ENCODE measurements at regions not wholly inside any gene's neighbourhood (a gene's known extent, or its start where the extent isn't known, plus 50 kb on each side); places are given as distances from the start of the nearest gene placed in this dataset.

GRCh38 chr4:163941221-163941905 is 446.9 kb downstream of the TMA16 start:
- no peak overlapping the region for H4K8ac ChIP-seq (ENCODE audit: extremely low read depth, insufficient read depth, low read length)
- H3K23ac ChIP-seq (ENCODE audit: insufficient read length): no peak overlapping the region
- no peak for FAIRE-seq

More at GRCh38 chr4:163941221-163941905, 446.9 kb downstream of the TMA16 start:
- H2AFZ ChIP-seq (ENCODE audit: low read length): 0 out of 2 replicates have a peak overlapping the region, but pooled peaks have one; percentile 20
- no peaks in the 10 kb centered on the region for H4K20me1 ChIP-seq (replicated peaks in 1 of 2; ENCODE audit: control insufficient read depth in 1 of 2, insufficient read depth in 2 of 2, low read length in 2 of 2)
- no peak overlapping the region for H2AK5ac ChIP-seq (ENCODE audit: low read depth, low read length)
- no peaks in the 10 kb centered on the region; a peak in 1 of 4 replicates for H3K79me2 ChIP-seq (ENCODE audit: control insufficient read depth in 1 of 2, insufficient read depth in 2 of 2, low read length in 2 of 2)
- 89% methylated on average over 7 of the region's 7 CpGs; no CpG with 5 or more reads in 1 of the 2 experiments for WGBS, 2 experiments (ENCODE audit: extremely low coverage in 1 of 2, insufficient coverage in 1 of 2, insufficient read length in 1 of 2, insufficient replicate concordance in 2 of 2, low coverage in 1 of 2, low lambda C conversion rate in 2 of 2, missing lambda C conversion rate in 1 of 2)
- H3K27me3 ChIP-seq (replicated peaks in 1 of 4; ENCODE audit: control insufficient read depth in 3 of 4, extremely low read depth in 1 of 4, insufficient read depth in 3 of 4, low read length in 3 of 4): no peaks in the 10 kb centered on the region
- no peak for TF ChIP-seq BACH1 (IDR thresholded peaks at IDR 0.05; ENCODE audit: low read length)
- TF ChIP-seq MAX (IDR thresholded peaks at IDR 0.05): no peak
- no peak for TF ChIP-seq RBBP5 (IDR thresholded peaks at IDR 0.05; ENCODE audit: borderline replicate concordance, low read depth, low read length)
- TF ChIP-seq CREB1 (IDR thresholded peaks at IDR 0.05): no peak
- TF ChIP-seq CHD1 (IDR thresholded peaks at IDR 0.05; ENCODE audit: low read depth, low read length): no peak
- no peak for TF ChIP-seq TAF1 (IDR thresholded peaks at IDR 0.05; ENCODE audit: low read depth, low read length)
- no peak for TF ChIP-seq EGR1 (IDR thresholded peaks at IDR 0.05; ENCODE audit: borderline replicate concordance, low read depth, low read length)
- TF ChIP-seq SUZ12 (IDR thresholded peaks at IDR 0.05; ENCODE audit: low read length): no peak
- no peak for TF ChIP-seq POLR2A (IDR thresholded peaks at IDR 0.05; ENCODE audit: control extremely low read depth in 1 of 2, low read depth in 2 of 2, low read length in 2 of 2)
- H2BK20ac ChIP-seq (ENCODE audit: low read length): no peak overlapping the region
- no peak overlapping the region for H3K4ac ChIP-seq (replicated peaks; ENCODE audit: insufficient read length, low read depth, low read length)
- no peak overlapping the region for H2BK5ac ChIP-seq (ENCODE audit: low read depth, low read length)
- H3K23me2 ChIP-seq (ENCODE audit: low read depth, low read length): no peaks in the 10 kb centered on the region
- H3K4me3 ChIP-seq (ENCODE audit: extremely low read depth in 1 of 4, insufficient read depth in 2 of 4, low read depth in 3 of 4, low read length in 4 of 4): no peak overlapping the region
- CTCF ChIA-PET (ENCODE audit: partially characterized antibody): no interaction called here
- no peak overlapping the region for H2BK12ac ChIP-seq (ENCODE audit: low read depth, low read length)
- no peak overlapping the region for H3K18ac ChIP-seq (ENCODE audit: extremely low read depth, low read length)
- POLR2A ChIA-PET (ENCODE audit: partially characterized antibody): no interaction called here
- H4K91ac ChIP-seq (replicated peaks; ENCODE audit: insufficient read length, low read length): no peak overlapping the region
- no peak overlapping the region for H2BK120ac ChIP-seq (replicated peaks; ENCODE audit: low read depth, low read length)
- H3K27ac ChIP-seq (ENCODE audit: low read depth, low read length): no peak overlapping the region
- H3K56ac ChIP-seq (replicated peaks; ENCODE audit: insufficient read length, low read depth, low read length): no peak overlapping the region
- H3K9ac ChIP-seq (replicated peaks in 1 of 4; ENCODE audit: extremely low read depth in 1 of 4, low read depth in 3 of 4, low read length in 3 of 4): no peak overlapping the region
- no peak overlapping the region for H3K4me2 ChIP-seq (ENCODE audit: insufficient read depth in 1 of 2, low read depth in 2 of 2, low read length in 2 of 2)
- H3K36me3 ChIP-seq (ENCODE audit: control insufficient read depth in 2 of 4, insufficient read depth in 4 of 4, low read length in 3 of 4): no peaks in the 10 kb centered on the region
- no peaks in the 10 kb centered on the region for H3K4me1 ChIP-seq (replicated peaks in 1 of 4; ENCODE audit: control insufficient read depth in 3 of 4, insufficient read depth in 4 of 4, low read length in 3 of 4)
- no peak overlapping the region for H3K14ac ChIP-seq (ENCODE audit: insufficient read length)
- no peak overlapping the region for H2BK15ac ChIP-seq (ENCODE audit: low read length)
- H3K79me1 ChIP-seq (ENCODE audit: low read depth, low read length): no peaks in the 10 kb centered on the region
- no peak overlapping the region for H4K5ac ChIP-seq (ENCODE audit: insufficient read length, low read depth, low read length)
- H3K9me3 ChIP-seq (ENCODE audit: insufficient read depth in 2 of 2, low read depth in 1 of 2, low read length in 1 of 2): no peaks in the 10 kb centered on the region
- no peak for DNase-seq (ENCODE audit: low read depth in 1 of 2, low spot score in 2 of 2)

All from H1 (cell line).